ENCODE measurements at regions not wholly inside any gene's neighbourhood (a gene's known extent, or its start where the extent isn't known, plus 50 kb on each side); places are given as distances from the start of the nearest gene placed in this dataset.

GRCh38 chr12:107884769-107885694, 110.5 kb downstream of the ASCL4 start:
- DNase-seq (ENCODE audit: low read depth, low spot score), result peak; percentile 37
- H3K4me3 ChIP-seq (ENCODE audit: low read length), result no peak overlapping the region

GRCh38 chr12:107888789-107889188, 114.3 kb downstream of the ASCL4 start:
- no peak for DNase-seq (ENCODE audit: low read depth, low spot score)
- no peak overlapping the region for H3K4me3 ChIP-seq (ENCODE audit: low read length)

DNA sequence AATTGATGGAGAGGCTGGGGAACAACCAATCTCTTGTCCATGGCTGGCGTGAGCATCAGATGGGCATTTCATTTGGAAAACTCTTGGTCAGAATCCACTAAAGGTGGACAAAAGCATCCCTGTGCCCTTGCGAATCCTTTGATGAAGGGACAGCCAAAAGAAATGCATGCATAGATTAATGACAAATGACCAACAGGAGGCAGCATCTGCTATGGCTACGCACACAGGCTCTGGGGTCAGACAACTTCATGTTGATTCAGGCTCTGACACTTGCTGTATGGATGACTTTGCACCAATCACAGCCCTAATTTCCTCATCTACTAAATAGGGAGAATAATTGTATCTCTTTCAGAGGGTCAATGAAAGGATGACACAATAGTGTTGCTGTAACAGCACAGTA, 117.5 kb downstream of the ASCL4 start:
- no peak overlapping the region for H3K4me3 ChIP-seq (ENCODE audit: low read length)
- peak; percentile 9 for DNase-seq (ENCODE audit: low read depth, low spot score)

- DNase-seq (ENCODE audit: low read depth, low spot score), result no peak
- no peak overlapping the region for H3K4me3 ChIP-seq (ENCODE audit: low read length)
Measured at GRCh38 chr12:107894589-107894988, 120.1 kb downstream of the ASCL4 start.

- DNase-seq (ENCODE audit: low read depth, low spot score), result no peak
- H3K4me3 ChIP-seq (ENCODE audit: low read length), result no peak overlapping the region
Measured at GRCh38 chr12:107895966-107896365, 121.5 kb downstream of the ASCL4 start.

DNA sequence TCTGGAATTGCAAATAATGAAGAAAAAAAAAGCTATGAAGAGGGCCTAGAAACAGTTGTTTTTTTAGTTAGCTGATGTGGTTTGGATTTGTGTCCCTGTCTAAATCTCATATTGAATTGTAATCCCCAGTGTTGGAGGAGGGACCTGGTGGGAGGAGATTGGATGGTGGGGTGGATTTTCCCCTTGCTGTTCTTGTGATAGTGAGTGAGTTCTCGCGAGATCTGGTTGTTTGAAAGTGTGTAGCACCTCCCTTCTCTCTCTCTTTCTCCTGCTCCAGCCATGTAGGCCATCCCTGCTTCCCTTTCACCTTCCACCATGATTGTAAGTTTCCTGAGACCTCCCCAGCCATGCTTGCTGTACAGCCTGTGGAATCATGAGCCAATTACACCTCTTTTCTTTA, 126.1 kb downstream of the ASCL4 start:
- H3K4me3 ChIP-seq (ENCODE audit: low read length), result no peak overlapping the region

GRCh38 chr12:107903341-107904061, 129.0 kb downstream of the ASCL4 start:
- no peak for DNase-seq (ENCODE audit: low read depth, low spot score)
- peak overlapping the region; percentile 42 for H3K4me3 ChIP-seq (ENCODE audit: low read length)

More for the DNA sequence above, 126.1 kb downstream of the ASCL4 start:
- no peak for DNase-seq (ENCODE audit: low read depth, low spot score)

DNA sequence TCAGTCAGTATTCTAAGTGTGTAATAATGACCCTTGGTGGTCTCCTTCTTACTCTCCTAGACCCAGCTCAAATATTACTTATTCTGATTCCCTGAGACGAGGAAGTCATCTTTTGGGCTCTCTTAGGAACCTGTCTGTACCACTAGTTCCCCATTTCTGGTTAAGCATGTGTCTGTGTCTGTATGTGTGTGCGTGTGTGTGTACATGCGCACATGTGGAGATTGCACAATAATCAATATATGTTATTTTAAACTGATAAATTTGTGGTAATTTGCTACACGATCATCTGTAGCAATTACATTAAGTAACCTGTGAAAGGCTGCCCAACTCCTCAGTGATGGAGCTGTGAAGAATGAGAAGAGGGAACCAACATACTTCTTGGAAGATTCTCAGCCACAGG, 132.2 kb downstream of the ASCL4 start:
- no peak overlapping the region for H3K4me3 ChIP-seq (ENCODE audit: low read length)
- DNase-seq (ENCODE audit: low read depth, low spot score), result no peak

DNA sequence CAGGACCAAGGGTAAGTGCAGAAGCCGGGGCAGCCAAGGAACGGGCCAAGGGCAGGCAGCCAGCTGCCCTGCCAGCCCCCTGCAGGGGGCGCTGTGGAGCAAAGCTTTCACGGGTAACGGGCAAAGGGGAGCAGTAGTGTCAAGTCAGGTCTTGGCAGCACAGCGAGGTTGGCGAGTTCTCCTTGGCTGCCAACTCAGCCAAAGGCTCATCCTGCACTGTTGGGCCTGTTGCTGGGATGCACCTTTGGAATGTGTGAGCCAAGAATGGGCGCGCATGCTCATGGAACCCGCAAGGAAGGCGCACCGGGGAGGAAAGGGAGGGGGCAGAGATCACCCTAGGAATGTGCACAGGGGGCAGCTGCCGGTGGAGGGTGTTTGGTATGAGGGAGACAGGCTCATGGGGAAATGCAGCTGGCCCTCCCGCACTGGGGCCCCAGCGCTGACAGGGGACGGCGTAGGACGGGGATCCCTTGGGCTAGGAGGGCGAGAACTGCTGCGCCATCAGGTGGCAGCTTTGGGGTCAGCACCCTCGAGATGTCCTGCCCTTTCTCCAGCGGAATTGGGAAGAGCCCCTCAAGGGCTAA, 138.0 kb downstream of the ASCL4 start:
- DNase-seq (ENCODE audit: low read depth, low spot score), result peak; percentile 35
- H3K4me3 ChIP-seq (ENCODE audit: low read length), result peak overlapping the region; percentile 53

DNA sequence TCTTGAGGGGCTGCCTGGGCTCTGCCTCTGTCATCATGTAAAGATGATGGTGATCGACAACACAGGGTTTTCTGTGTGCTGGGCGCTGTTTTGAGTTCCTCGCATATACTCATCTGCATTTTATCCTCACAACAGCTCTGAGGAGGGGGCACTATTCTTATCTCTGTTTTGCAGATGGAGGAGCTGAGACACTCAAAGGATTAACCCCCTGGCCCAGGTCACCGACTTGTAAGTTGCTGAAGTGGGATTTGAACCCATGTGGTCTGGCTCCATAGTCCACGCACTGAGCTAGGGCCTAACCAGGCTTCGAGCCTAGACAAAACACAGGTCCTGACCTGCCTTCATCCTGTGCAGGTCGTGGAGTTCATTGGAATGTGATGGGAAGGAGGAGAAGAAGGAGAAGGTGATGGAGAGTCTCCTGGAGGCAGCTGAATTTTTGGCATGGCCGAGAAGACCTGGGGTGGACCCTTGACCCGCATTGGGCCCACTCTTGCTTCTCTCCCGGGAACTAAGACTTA, 140.0 kb downstream of the ASCL4 start:
- H3K4me3 ChIP-seq (ENCODE audit: low read length), result no peak overlapping the region
- DNase-seq (ENCODE audit: low read depth, low spot score), result no peak

GRCh38 chr12:107917912-107918800, 143.7 kb downstream of the ASCL4 start:
- no peak for DNase-seq (ENCODE audit: low read depth, low spot score)
- H3K4me3 ChIP-seq (ENCODE audit: low read length), result no peak overlapping the region

DNA sequence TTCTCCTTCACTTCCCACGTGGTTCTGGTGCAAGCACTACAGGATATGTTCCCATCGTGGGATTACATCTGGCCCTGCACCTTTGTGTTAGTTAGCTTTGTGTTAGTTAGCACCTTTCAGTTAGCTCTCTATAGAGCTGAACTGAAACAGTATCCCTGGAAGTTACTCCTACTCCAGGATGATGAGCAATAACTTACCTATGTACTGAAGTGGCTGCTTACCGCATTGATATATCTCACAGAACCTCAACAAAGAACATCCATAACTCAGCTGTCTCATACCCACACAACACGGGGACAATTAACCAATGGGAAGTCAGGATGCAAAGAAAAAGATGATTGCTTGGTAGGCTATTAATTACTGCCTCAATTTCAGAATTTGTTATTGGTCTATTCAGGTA, 146.6 kb downstream of the ASCL4 start:
- DNase-seq (ENCODE audit: low read depth, low spot score), result no peak
- H3K4me3 ChIP-seq (ENCODE audit: low read length), result no peak overlapping the region

DNA sequence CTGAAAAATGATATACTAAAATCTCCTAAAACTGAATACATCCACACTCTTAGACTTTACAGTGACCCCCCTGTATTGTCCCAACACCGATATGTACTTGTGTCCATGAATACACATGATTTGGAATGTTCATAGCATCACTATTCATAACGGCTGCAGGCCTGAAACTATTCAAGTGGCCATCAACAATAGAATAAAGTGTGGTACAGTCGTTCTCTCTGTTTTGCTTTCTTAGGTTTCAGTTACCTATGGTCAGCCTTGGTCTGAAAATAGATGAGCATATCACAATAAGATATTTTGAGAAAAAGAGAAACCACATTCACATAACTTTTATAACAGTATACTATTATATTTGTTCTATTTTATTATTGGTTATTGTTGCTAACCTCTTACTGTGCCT, 150.6 kb downstream of the ASCL4 start:
- H3K4me3 ChIP-seq (ENCODE audit: low read length), result no peak overlapping the region
- DNase-seq (ENCODE audit: low read depth, low spot score), result no peak

GRCh38 chr12:107929436-107929835, 154.9 kb downstream of the ASCL4 start:
- no peak overlapping the region for H3K4me3 ChIP-seq (ENCODE audit: low read length)
- DNase-seq (ENCODE audit: low read depth, low spot score), result peak; percentile 28

- no peak for DNase-seq (ENCODE audit: low read depth, low spot score)
- H3K4me3 ChIP-seq (ENCODE audit: low read length), result no peak overlapping the region
Measured at GRCh38 chr12:107931761-107932160, 157.3 kb downstream of the ASCL4 start.

- DNase-seq (ENCODE audit: low read depth, low spot score), result no peak
- H3K4me3 ChIP-seq (ENCODE audit: low read length), result no peak overlapping the region
Measured at GRCh38 chr12:107938446-107938845, 163.9 kb downstream of the ASCL4 start.

GRCh38 chr12:107948391-107948945, 174.0 kb downstream of the ASCL4 start:
- no peak overlapping the region for H3K4me3 ChIP-seq (ENCODE audit: low read length)
- DNase-seq (ENCODE audit: low read depth, low spot score), result no peak

GRCh38 chr12:107951024-107951423, 176.5 kb downstream of the ASCL4 start:
- H3K4me3 ChIP-seq (ENCODE audit: low read length), result no peak overlapping the region
- no peak for DNase-seq (ENCODE audit: low read depth, low spot score)

Measured in Jurkat, Clone E6-1 (cell line).